ENCODE measurements at regions not wholly inside any gene's neighbourhood (a gene's known extent, or its start where the extent isn't known, plus 50 kb on each side); places are given as distances from the start of the nearest gene placed in this dataset.

DNA sequence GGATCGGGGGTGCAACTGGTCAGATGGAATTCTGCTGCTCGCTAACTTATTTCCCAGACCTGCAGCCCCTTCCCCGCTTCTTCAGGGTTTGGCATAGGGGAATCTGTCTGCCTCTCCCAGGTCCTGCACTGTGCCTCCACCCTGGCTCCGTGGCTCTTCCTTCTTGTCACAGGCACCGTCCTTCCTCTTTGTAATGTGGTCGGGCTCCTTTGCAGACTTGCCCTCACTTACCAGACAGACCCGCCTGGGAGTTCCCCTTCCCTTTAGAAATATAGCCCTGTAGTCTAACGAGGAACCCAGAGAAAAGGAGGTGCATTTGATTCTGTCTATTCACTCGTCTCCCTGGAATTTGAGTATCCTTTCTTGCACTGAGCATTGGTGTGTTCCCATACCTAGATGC lies 63.9 kb upstream of the PAX8 start:
- no peak for TF ChIP-seq ZNF658 (tag by site-specific recombination; IDR thresholded peaks at IDR 0.05)
- TF ChIP-seq, protein P1, sequence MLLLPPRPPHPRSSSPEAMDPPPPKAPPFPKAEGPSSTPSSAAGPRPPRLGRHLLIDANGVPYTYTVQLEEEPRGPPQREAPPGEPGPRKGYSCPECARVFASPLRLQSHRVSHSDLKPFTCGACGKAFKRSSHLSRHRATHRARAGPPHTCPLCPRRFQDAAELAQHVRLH (tag by site-specific recombination; IDR thresholded peaks at IDR 0.05), result no peak
- no peak for TF ChIP-seq MYNN (tag by site-specific recombination; IDR thresholded peaks at IDR 0.05; ENCODE audit: borderline replicate concordance)
- TF ChIP-seq ZNF24 (tag by site-specific recombination; IDR thresholded peaks at IDR 0.05), result no peak
- TF ChIP-seq, protein P2, sequence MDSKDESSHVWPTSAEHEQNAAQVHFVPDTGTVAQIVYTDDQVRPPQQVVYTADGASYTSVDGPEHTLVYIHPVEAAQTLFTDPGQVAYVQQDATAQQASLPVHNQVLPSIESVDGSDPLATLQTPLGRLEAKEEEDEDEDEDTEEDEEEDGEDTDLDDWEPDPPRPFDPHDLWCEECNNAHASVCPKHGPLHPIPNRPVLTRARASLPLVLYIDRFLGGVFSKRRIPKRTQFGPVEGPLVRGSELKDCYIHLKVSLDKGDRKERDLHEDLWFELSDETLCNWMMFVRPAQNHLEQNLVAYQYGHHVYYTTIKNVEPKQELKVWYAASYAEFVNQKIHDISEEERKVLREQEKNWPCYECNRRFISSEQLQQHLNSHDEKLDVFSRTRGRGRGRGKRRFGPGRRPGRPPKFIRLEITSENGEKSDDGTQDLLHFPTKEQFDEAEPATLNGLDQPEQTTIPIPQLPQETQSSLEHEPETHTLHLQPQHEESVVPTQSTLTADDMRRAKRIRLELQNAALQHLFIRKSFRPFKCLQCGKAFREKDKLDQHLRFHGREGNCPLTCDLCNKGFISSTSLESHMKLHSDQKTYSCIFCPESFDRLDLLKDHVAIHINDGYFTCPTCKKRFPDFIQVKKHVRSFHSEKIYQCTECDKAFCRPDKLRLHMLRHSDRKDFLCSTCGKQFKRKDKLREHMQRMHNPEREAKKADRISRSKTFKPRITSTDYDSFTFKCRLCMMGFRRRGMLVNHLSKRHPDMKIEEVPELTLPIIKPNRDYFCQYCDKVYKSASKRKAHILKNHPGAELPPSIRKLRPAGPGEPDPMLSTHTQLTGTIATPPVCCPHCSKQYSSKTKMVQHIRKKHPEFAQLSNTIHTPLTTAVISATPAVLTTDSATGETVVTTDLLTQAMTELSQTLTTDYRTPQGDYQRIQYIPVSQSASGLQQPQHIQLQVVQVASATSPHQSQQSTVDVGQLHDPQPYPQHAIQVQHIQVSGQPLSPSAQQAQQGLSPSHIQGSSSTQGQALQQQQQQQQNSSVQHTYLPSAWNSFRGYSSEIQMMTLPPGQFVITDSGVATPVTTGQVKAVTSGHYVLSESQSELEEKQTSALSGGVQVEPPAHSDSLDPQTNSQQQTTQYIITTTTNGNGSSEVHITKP (tag by site-specific recombination; IDR thresholded peaks at IDR 0.05), result no peak
- TF ChIP-seq, protein P3, sequence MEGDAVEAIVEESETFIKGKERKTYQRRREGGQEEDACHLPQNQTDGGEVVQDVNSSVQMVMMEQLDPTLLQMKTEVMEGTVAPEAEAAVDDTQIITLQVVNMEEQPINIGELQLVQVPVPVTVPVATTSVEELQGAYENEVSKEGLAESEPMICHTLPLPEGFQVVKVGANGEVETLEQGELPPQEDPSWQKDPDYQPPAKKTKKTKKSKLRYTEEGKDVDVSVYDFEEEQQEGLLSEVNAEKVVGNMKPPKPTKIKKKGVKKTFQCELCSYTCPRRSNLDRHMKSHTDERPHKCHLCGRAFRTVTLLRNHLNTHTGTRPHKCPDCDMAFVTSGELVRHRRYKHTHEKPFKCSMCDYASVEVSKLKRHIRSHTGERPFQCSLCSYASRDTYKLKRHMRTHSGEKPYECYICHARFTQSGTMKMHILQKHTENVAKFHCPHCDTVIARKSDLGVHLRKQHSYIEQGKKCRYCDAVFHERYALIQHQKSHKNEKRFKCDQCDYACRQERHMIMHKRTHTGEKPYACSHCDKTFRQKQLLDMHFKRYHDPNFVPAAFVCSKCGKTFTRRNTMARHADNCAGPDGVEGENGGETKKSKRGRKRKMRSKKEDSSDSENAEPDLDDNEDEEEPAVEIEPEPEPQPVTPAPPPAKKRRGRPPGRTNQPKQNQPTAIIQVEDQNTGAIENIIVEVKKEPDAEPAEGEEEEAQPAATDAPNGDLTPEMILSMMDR (tag by site-specific recombination; IDR thresholded peaks at IDR 0.05), result no peak
- no peak for TF ChIP-seq TRIM28 (IDR thresholded peaks at IDR 0.05; ENCODE audit: borderline replicate concordance, low read length)
- no peak for TF ChIP-seq ZNF311 (tag by site-specific recombination; IDR thresholded peaks at IDR 0.05; ENCODE audit: borderline replicate concordance)
- TF ChIP-seq YY1 (tag by site-specific recombination; IDR thresholded peaks at IDR 0.05), result no peak
- TF ChIP-seq, protein P4, sequence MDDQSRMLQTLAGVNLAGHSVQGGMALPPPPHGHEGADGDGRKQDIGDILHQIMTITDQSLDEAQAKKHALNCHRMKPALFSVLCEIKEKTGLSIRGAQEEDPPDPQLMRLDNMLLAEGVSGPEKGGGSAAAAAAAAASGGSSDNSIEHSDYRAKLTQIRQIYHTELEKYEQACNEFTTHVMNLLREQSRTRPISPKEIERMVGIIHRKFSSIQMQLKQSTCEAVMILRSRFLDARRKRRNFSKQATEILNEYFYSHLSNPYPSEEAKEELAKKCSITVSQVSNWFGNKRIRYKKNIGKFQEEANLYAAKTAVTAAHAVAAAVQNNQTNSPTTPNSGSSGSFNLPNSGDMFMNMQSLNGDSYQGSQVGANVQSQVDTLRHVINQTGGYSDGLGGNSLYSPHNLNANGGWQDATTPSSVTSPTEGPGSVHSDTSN (CRISPR knock-in tag; IDR thresholded peaks at IDR 0.05), result no peak

All from HEK293 (cell line).